ENCODE measurements at regions not wholly inside any gene's neighbourhood (a gene's known extent, or its start where the extent isn't known, plus 50 kb on each side); places are given as distances from the start of the nearest gene placed in this dataset.

- no peak for TF ChIP-seq CTCF (IDR thresholded peaks at IDR 0.05; ENCODE audit: extremely low read depth in 1 of 2, insufficient read depth in 1 of 2, low read depth in 1 of 2, low read length in 2 of 2)
- no peak for TF ChIP-seq POLR2A (IDR thresholded peaks at IDR 0.05; ENCODE audit: low read depth, low read length)
- no peak for TF ChIP-seq POLR2AphosphoS5 (IDR thresholded peaks at IDR 0.05; ENCODE audit: insufficient read depth, low read depth, low read length)
- TF ChIP-seq EZH2 (IDR thresholded peaks at IDR 0.05; ENCODE audit: borderline replicate concordance, low read depth, low read length, severe bottlenecking) = no peak
Observed at GRCh38 chr9:106052166-106052565, 357.8 kb downstream of the TMEM38B start.
